ENCODE measurements at regions not wholly inside any gene's neighbourhood (a gene's known extent, or its start where the extent isn't known, plus 50 kb on each side); places are given as distances from the start of the nearest gene placed in this dataset.
"Not testable (repeated sequence)": the region's sequence is repeated elsewhere in the genome, so short reads cannot be mapped to it uniquely, and the experiment has no call there.

- TF ChIP-seq CTCF (IDR thresholded peaks at IDR 0.05; ENCODE audit: low read depth, low read length, poor library complexity, severe bottlenecking); EZH2phosphoT487 (IDR thresholded peaks at IDR 0.05; ENCODE audit: borderline replicate concordance, low read length): not testable (repeated sequence)
These were observed 186.4 kb downstream of the NPIPA7 start for GRCh38 chr16:16565326-16565725.

All from DOHH2 (cell line).